GM18861 (cell line): ENCODE measurements at regions not wholly inside any gene's neighbourhood (a gene's known extent, or its start where the extent isn't known, plus 50 kb on each side); places are given as distances from the start of the nearest gene placed in this dataset.
A peak's percentile ranks its signal among the peaks of the same experiment; 100 is the strongest.

Experiments
- ATAC-seq: cut with Tn5 transposase; IDR thresholded peaks from one replicate; pipeline ENCODE4 v1.9.1; 2021; ENCODE audit not compliant: unreplicated experiment

- ATAC-seq: no peak
Measured at GRCh38 chr4:123737156-123737555, 340.6 kb downstream of the SPRY1 start.

GRCh38 chr4:123739806-123740205 lies 343.2 kb downstream of the SPRY1 start:
- no peak for ATAC-seq

DNA sequence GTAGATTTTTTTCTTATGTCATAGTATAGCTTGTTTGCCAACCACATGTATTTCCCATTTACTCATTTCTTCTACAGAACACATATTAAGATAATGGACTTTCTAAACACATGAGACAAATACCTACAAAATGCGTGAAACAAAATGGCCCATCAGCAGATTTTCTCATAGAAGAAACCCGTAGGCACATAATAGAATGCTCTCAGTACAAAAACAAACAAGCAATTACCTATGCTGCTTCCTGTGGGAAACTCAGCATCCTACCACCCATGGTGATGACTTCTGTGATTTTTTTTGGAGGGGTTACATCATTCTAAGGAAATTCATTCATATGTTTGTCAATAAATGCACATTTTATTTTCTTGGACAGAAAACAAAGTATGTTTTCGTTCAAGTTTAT lies 343.6 kb downstream of the SPRY1 start:
- ATAC-seq: no peak

- no peak for ATAC-seq
Measured at GRCh38 chr4:123741906-123742305, 345.3 kb downstream of the SPRY1 start.

DNA sequence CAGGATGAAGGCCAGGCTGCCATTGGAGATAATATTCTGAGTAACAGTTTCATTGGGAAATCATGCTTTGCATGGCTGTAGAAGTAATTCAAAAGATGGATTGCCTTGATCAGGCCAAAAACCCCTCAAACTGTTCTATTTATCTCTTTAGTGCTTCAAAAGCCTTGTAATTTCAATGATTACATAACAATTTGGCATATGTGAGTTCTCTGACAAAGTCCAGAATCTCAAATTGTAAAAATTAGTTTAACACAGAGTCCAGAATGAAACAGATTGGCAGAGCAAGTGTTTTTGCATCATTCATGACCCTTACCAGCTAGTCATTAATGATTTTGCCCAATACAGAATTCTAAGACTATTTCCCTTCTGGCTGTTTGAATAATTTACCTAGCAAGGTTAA lies 347.3 kb downstream of the SPRY1 start:
- no peak for ATAC-seq

DNA sequence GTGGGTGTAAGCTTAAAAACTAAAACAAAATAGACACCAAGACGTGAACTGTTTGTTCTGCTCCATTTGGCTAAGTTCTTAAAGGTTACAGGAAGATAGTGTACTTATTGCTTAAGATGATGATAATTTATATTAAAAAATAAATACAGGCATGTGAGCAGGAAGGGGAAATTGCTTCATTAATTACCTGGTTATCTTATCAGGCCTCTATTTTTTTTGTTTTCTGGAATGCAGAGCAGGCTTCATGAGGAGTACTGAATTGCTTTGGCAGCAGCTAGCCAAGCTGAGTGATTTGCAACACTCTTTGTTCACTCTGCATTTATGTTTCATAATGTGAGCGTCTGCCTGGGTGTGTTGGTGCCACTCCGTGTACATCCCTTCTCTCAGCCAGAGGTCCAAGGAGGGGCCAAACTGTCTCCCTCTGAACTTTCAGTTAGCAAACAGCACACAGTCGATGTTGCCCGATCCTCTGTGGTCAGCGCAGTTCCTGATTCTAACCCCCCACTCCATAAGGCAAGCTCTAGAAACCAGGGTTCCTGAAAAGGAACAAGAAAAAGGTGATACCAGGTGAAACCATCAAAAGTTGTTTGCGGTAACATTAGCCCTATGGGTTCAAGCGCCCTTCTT lies 348.2 kb downstream of the SPRY1 start:
- no peak for ATAC-seq

DNA sequence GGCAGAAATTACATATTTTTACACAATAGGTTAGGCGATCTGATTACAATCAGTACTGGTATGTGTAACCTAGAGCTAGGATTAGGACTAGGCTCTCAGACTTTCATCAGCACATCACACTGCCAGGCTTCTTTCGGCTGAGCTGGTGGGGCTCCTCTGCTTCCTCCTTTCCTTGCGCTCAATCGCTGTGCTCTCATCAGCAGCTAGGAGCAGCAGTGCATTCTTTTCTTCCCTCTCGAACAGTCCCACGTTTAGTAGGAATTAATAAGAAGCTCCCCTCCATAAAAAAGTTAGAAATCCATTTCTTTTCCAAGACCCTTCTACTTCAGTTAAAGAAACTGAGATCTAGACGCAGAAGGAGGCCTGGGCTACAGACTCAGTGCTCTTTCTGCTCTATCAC lies 350.4 kb downstream of the SPRY1 start:
- ATAC-seq: no peak

DNA sequence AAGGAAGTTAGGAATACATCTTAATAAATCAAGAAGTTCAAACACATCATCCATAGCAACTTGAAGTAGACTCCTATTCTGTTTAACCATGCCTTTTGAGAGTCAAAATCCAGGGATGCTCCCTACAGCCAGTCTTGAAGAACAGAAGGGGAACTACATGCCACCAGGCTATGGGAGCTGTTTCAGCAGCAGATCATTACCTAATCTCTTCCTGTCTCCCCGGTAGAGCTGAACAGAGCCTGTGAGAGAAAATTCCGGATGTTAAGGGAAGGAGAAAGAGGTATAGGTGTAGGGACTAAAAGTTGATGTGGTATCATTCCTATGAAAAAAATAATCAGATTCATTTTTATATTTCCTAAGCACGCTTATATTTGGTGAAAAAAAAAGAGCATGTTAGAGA lies 352.2 kb downstream of the SPRY1 start:
- no peak for ATAC-seq

DNA sequence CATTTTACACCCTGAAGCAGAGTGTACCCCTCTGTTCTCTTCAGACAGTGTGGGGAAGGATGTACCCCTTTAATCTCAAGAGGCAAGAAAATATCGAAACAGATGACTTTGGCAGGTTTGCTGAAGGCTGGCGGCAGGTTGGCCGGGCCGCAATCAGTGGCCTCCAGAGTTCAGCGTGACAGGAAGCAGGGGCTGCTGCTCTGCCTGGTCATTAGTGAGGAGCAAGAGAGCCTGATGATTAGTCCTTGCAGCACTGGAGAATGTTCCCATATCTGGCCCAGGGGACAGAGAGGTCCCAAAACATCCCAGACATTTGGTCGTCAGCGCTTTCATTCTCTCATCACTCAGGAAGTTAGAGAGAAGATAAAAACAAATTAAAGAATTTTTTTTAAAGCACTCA lies 352.8 kb downstream of the SPRY1 start:
- no peak for ATAC-seq

- ATAC-seq: no peak
Measured at GRCh38 chr4:123750044-123750443, 353.4 kb downstream of the SPRY1 start.

DNA sequence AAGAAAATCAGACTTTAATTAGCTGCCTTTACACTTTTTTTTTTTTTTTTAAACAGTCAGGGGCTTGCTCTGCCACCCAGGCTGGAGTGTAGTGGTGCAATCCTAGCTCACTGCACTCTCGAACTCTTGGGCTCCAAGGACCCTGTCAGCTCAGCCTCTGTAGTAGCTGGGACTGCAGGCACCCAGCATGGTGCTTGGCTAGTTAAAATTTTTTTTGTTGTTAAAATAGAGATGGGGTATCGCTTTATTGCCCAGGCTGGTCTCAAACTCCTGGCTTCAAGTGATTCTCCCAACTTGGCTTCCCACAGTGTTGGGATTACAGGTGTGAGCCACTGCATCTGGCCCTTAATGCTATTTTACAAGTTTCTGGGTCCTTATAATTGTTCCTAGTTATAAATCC lies 359.1 kb downstream of the SPRY1 start:
- no peak for ATAC-seq

DNA sequence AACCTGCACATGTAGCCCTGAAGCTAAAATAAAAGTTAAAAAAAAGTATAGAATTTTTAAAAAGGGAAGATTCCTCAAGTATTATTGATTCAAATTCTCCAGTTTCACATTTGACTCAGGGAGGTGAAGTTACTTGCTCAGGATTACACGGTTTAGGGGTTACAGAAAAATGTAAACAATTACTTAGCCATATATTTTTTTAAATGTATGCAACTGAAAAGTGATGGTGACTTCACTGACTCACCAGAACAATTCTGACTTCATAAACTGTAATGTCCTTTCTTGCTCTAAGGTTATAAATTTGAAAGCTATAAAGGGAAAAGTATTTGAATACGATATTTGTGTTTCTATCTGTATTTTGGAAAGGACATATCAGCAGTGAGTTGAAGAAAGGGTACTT lies 371.2 kb downstream of the SPRY1 start:
- no peak for ATAC-seq

DNA sequence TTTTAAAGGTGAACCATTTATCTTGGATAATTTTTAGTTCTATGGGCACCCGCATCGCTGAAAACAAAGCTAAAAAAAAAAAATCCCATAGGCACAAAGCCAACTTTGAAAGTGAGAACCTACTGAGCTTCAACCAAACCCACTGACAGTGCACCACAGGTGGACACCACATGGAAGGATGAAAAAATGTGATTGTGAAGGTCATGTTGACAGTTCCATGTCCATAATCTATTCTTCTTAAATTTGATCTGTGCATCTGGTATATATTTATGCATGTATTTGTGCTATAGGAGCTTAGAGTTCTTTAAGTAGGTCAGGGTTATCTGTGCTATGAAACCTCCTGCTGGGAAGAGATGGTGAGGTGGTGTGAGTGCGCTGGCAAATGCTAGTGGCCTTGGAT lies 374.3 kb downstream of the SPRY1 start:
- no peak for ATAC-seq

DNA sequence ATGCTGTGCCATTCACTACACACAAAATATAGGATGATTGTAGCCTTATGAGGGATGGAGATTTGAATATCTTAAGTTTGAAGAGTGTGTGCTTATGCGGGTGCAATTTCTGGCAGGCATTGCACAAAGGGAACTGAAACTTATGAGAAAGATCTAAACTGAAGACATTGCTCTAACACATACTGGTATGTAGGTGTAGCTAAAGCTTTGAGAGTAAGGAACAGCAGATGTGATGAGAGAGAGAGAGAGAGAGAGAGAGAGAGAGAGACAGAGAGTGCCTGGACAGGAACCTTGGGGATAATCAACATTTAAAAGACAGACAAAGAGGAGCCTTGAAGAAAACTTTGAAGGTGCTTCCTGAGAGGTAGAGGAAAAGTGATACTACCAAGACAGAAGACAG lies 379.7 kb downstream of the SPRY1 start:
- peak; percentile 98 for ATAC-seq

GRCh38 chr4:123777373-123777772 lies 380.8 kb downstream of the SPRY1 start:
- no peak for ATAC-seq

GRCh38 chr4:123783151-123783790 lies 386.7 kb downstream of the SPRY1 start:
- ATAC-seq: no peak

- ATAC-seq: no peak
Measured at GRCh38 chr4:123783921-123784320, 387.3 kb downstream of the SPRY1 start.

DNA sequence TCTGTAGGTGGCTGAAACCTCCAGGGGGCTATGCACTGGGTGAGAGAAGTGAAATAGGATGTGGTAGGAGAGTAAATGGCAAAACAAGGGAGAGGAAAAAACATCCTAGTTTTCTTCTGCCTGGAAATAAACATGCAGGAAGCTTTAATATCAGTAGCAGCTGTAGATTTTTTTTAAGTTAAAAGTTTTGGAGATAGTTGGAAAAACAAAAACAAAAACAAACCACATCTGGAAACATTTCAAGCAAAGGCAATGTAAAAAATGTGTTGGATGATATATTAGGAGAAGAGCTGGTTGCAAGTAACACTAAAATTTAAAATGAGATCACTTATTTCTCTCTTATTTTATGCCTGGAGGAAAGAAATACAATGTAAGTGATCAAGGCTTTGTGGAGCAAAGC lies 388.0 kb downstream of the SPRY1 start:
- ATAC-seq: no peak

- no peak for ATAC-seq
Measured at GRCh38 chr4:123785538-123785937, 388.9 kb downstream of the SPRY1 start.

DNA sequence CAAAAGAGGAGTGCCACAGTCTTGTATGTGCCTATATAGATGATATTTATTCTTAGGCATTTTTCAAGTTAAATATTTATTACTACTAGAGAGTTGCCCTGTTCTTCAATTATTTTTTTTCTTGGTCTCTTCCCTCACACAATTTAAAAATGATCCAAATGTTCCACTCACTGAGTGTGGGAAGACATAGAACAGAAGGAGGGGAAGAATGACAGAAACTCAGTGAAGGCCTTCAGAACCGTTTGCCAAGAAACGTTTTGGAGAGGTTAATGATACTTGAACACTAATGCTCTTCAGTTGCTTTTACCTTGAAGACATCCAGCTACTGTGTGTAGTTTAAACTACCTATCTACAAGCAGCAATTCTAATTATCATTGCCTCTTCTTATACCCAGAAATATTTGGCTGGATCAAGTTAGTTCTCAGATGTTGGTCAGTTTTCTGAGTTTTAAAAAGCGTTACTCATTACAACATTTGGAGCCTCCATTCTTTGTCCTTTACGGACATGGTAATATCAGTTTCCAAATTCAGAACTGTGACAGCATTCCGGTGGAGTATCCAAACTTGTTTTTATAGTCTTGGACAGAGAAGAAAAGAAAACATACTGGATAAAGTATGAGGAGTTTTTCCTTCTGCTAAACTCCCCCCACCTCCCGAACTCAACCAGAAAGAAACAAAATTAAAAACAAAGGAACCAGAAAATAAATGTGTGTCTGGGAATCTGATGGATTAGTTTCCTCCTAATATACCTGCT lies 389.7 kb downstream of the SPRY1 start:
- ATAC-seq: no peak

- no peak for ATAC-seq
Measured at GRCh38 chr4:123786920-123787319, 390.3 kb downstream of the SPRY1 start.

DNA sequence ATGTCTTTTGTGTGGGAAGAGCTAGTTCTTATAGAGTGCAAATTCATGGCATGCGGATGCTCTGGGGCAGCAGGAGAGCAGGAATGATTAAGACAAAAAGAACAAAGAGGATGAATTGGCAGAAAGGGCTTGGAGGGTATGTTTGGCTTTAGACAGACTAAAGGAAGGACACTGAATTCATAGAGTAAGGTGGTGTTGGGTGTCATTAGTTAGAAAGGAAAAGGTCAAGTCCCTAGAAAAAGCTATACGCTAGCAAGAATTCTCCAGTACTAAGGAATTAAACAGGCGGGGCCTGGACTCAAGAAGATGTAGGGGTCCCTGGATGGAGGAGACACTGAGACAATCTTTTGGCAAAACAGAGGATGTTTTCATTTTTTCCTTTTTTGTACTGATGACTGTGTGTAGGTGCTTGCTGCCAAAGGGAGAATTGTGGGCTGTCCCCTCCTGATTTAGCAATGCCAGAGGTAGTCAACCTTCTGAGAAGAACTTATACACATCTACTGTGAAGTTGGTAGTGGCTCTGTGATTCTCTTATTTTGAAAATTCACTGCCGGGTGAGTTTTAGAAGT lies 391.0 kb downstream of the SPRY1 start:
- no peak for ATAC-seq
